Gastroesophageal sphincter (tissue), 4 donors: ENCODE measurements at regions not wholly inside any gene's neighbourhood (a gene's known extent, or its start where the extent isn't known, plus 50 kb on each side); places are given as distances from the start of the nearest gene placed in this dataset.
A peak's percentile ranks its signal among the peaks of the same experiment; 100 is the strongest.

Experiments
- ATAC-seq: fragments of 150-250 bp; one replicate; pipeline ENCODE4 v1.9.1; 2016; ENCODE audit warnings: mild to moderate bottlenecking, moderate library complexity
- H3K27ac ChIP-seq, 4 donors: fragments of 200-600 bp; sonication (generic) in 3 of 4; 1 replicate in 3 of 4; 2 replicates in 1 of 4; pipeline ENCODE4 v1.5.1; 2016 to 2019
- H3K27me3 ChIP-seq: fragments of 200-600 bp; sonication (generic); one replicate; pipeline ENCODE4 v1.5.1; 2019
- H3K36me3 ChIP-seq, 2 donors: fragments of 200-600 bp; sonication (generic); one replicate each; pipeline ENCODE4 v1.5.1; 2019; ENCODE audit warnings: control low read depth in 1 of 2
- H3K4me1 ChIP-seq, 3 donors: fragments of 200-600 bp; sonication (generic); 1 replicate in 2 of 3; 2 replicates in 1 of 3; pipeline ENCODE4 v1.5.1; 2016 to 2019; ENCODE audit warnings: control low read depth in 2 of 3
- H3K4me3 ChIP-seq, 2 donors: fragments of 200-600 bp; sonication (generic); one replicate each; pipeline ENCODE4 v1.5.1; 2019; ENCODE audit warnings: mild to moderate bottlenecking in 1 of 2, moderate library complexity in 1 of 2
- H3K9me3 ChIP-seq, 3 donors: fragments of 200-600 bp; sonication (generic); one replicate each; pipeline ENCODE4 v1.5.1; 2017 to 2019; ENCODE audit warnings: control low read depth in 2 of 3
- EP300 ChIP-seq: sonication (generic); formaldehyde crosslinking; IDR thresholded peaks from one replicate; pipeline ENCODE4 v1.6.1; 2017; ENCODE audit warnings: antibody characterized with exemption, mild to moderate bottlenecking
- POLR2A ChIP-seq, 2 donors: fragments of 450-650 bp; IDR thresholded peaks; one replicate each; pipeline ENCODE4 v1.6.1; 2017; ENCODE audit warnings: antibody characterized with exemption in 2 of 2, mild to moderate bottlenecking in 2 of 2, moderate library complexity in 1 of 2
- POLR2AphosphoS5 ChIP-seq: sonication (generic); formaldehyde crosslinking; IDR thresholded peaks from one replicate; pipeline ENCODE4 v1.6.1; 2017; ENCODE audit warnings: antibody characterized with exemption
- WGBS, 2 donors: methylation state at CpG; one replicate each; pipeline ENCODE4 v1.1.5; 2018; ENCODE audit warnings: low coverage in 1 of 2; 5-methylcytosine and 5-hydroxymethylcytosine counted together
- TF ChIP-seq, protein P1 (sequence below), 4 experiments: fragments of 200-600 bp in 2 of 4; fragments of 450-650 bp in 2 of 4; sonication (generic) in 1 of 4; IDR thresholded peaks; one replicate each; pipeline ENCODE4 v1.5.1; 2017 to 2019; ENCODE audit warnings: antibody characterized with exemption in 4 of 4, mild to moderate bottlenecking in 2 of 4, moderate library complexity in 2 of 4

DNA sequence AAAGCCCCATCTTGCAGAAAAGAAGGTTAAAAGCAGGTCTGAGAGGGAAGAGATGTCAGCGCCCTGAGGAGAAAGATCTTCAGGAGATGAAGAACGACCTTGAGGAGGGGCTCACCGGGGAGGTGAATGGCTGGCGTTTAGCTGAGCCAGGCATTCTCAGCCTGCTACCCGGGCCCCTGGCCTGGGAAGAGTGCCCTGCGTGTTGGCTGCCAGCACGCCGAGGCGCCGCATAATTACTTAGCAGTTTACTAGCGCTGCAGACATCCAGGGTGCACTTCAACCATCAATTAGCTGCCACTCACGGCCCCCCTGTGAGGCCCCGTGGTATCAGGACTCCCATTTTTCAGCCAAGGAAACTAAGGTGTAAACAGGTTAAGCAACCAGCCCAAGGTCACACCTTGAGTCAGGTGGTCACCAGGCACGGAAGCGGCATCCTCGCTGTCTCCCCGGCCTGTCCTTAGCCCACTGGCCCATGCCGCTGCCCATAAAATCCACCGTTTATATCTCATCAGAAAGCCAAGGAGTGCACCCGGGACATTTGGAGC, 551.9 kb downstream of the BNC2 start:
- Histone ChIP-seq H3K27ac (no peak overlapping the region), H3K36me3 (no peaks in the 10 kb centered on the region), H3K9me3 (no peaks in the 10 kb centered on the region), H3K4me1 (peaks cover 0 to 45% (median 3%) of the 10 kb centered on the region in 3 donors), H3K27me3 (no peaks in the 10 kb centered on the region), H3K4me3 (no peak overlapping the region)
- TF ChIP-seq POLR2A (IDR thresholded peaks at IDR 0.05) (no peak), POLR2AphosphoS5 (no peak), EP300 (no peak)
- TF ChIP-seq, protein P1, sequence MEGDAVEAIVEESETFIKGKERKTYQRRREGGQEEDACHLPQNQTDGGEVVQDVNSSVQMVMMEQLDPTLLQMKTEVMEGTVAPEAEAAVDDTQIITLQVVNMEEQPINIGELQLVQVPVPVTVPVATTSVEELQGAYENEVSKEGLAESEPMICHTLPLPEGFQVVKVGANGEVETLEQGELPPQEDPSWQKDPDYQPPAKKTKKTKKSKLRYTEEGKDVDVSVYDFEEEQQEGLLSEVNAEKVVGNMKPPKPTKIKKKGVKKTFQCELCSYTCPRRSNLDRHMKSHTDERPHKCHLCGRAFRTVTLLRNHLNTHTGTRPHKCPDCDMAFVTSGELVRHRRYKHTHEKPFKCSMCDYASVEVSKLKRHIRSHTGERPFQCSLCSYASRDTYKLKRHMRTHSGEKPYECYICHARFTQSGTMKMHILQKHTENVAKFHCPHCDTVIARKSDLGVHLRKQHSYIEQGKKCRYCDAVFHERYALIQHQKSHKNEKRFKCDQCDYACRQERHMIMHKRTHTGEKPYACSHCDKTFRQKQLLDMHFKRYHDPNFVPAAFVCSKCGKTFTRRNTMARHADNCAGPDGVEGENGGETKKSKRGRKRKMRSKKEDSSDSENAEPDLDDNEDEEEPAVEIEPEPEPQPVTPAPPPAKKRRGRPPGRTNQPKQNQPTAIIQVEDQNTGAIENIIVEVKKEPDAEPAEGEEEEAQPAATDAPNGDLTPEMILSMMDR (IDR thresholded peaks at IDR 0.05) = no peak
- WGBS, 2 donors = 55 to 85% methylated on average over 3 to 13 of the region's 20 CpGs
- ATAC-seq = no peak

DNA sequence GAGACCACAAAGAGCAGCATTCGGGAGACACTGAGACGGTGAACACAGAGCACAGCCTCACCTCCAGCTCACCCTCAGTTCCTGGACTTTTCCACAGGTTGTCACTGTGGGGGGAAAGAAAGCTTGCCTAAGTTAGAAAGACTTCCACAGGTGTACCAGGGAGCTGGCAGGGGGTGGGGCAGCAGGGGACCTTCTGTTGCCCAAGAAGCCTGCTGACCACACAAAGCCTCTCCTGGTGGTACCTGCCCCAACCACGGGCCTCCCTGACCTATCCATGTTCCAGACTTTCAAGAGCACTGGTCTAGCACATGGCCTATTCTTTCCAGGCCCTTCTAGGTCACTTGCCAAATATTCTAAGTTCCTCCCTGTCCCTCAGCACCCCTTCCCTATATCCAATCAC, 550.8 kb downstream of the BNC2 start:
- no peak for ATAC-seq
- no peaks in the 10 kb centered on the region for H3K36me3 ChIP-seq
- peaks cover 0 to 45% (median 3%) of the 10 kb centered on the region in 3 donors for H3K4me1 ChIP-seq
- TF ChIP-seq EP300 = no peak
- no peak for TF ChIP-seq POLR2A (IDR thresholded peaks at IDR 0.05)
- no peak for TF ChIP-seq POLR2AphosphoS5
- TF ChIP-seq, protein P1 (IDR thresholded peaks at IDR 0.05) = no peak
- H3K27me3 ChIP-seq = no peaks in the 10 kb centered on the region
- no peaks in the 10 kb centered on the region for H3K9me3 ChIP-seq
- no peak overlapping the region for H3K4me3 ChIP-seq
- no peak overlapping the region for H3K27ac ChIP-seq
- 83% methylated on average over 1 of the region's 3 CpGs; no CpG with 5 or more reads in 1 of the 2 donors for WGBS, 2 donors

DNA sequence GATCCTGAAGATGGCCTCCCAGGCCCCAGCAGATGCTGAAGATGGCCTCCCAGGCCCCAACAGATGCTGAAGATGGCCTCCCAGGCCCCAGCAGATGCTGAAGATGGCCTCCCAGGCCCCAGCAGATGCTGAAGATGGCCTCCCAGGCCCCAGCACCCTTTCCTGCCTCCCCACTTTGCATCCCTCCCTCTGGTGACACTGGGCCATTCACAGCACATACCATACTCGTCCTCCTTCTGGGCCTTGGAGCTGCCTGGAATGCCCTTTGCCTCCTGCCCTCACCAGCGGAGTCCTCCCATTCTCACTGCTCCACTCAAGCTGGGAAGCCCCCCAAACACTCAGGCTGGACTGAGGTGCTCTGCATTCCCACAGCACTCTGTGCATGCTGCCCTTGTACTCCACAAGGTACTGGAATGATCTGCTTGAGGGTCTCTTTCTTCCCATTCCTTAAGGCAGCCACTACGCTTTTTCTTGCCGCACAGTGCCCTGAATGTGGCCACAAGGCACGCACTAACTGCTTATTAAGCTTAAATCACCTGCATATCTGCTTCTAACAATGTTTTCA, 550.0 kb downstream of the BNC2 start:
- H3K27me3 ChIP-seq = no peaks in the 10 kb centered on the region
- ATAC-seq = no peak
- H3K4me3 ChIP-seq = no peak overlapping the region
- H3K36me3 ChIP-seq = no peaks in the 10 kb centered on the region
- H3K9me3 ChIP-seq = no peaks in the 10 kb centered on the region
- no peak overlapping the region for H3K27ac ChIP-seq
- H3K4me1 ChIP-seq = peaks cover 0 to 45% (median 3%) of the 10 kb centered on the region in 3 donors
- TF ChIP-seq POLR2A (IDR thresholded peaks at IDR 0.05) (no peak), EP300 (no peak), POLR2AphosphoS5 (no peak)
- TF ChIP-seq, protein P1 (IDR thresholded peaks at IDR 0.05) = no peak
- 93 to 95% methylated on average over 3 to 5 of the region's 5 CpGs for WGBS, 2 donors

DNA sequence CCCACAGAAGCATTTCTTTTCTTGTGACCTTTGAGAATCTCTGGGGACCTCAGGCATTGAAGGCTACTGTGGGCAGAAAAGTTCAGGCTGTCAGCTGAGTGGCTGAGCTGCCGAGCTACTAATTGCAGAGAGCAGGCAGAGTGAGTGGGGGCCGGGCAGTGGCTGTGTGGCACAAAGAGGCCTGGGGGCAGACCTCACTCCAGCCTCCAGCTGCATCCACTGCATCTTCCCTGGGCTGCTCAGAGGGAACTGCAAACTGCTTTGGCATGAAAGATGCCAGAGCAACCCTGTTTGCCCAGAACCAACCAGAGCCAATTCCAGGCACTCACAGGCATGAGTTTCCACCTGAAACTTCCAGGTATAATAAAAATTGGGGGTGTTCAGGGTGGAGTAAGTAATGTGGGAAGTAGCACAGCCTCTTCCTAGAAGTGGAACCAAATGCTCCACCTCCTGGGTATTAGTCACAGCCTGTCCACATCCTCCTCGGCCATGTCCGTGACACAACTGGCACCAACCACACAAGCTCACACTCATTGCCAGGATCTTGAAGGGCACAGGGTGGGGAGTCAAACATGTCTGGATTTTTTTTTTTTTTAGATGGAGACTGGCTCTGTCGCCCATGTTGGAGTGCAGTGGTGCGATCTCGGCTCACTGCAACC, 548.9 kb downstream of the BNC2 start:
- Histone ChIP-seq H3K27ac (peak overlapping the region in 1 of 4 donors; percentile 41), H3K9me3 (no peaks in the 10 kb centered on the region), H3K27me3 (no peaks in the 10 kb centered on the region), H3K36me3 (no peaks in the 10 kb centered on the region), H3K4me3 (no peak overlapping the region), H3K4me1 (peaks cover 0 to 36% (median 0%) of the 10 kb centered on the region in 3 donors)
- 25 to 76% methylated on average over 2 of the region's 7 CpGs for WGBS, 2 donors
- peak; percentile 47 for ATAC-seq
- TF ChIP-seq EP300 (no peak), POLR2AphosphoS5 (peak; percentile 68)

DNA sequence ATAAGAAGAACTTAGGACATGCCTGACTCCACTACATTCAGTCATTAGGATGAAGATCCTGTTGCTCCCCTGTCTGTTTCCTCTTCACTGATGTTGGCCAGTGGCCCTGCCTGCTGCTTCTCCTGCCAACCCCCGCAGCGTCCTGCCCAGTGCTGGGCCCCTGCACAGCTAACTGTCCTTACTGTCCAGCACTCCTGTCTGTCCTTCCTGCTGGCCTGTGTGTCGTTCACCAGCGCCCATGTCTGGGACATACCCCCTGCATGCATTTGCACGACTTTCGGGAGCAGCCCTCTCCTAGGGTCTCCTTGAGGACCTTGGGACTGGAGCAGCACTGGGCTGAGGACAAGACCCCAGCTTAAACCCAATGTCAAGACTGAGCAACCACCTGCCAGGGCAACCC, 547.6 kb downstream of the BNC2 start:
- Histone ChIP-seq H3K36me3 (no peaks in the 10 kb centered on the region), H3K9me3 (no peaks in the 10 kb centered on the region), H3K27ac (no peak overlapping the region), H3K4me1 (peaks cover 0 to 24% (median 0%) of the 10 kb centered on the region in 3 donors), H3K27me3 (no peaks in the 10 kb centered on the region), H3K4me3 (no peak overlapping the region)
- no peak for ATAC-seq
- TF ChIP-seq, protein P1 (IDR thresholded peaks at IDR 0.05) = no peak
- TF ChIP-seq POLR2A (IDR thresholded peaks at IDR 0.05) = no peak
- TF ChIP-seq EP300 = no peak
- no peak for TF ChIP-seq POLR2AphosphoS5
- 60% methylated on average over 1 of the region's 6 CpGs; no CpG with 5 or more reads in 1 of the 2 donors for WGBS, 2 donors
